ENCODE measurements at regions not wholly inside any gene's neighbourhood (a gene's known extent, or its start where the extent isn't known, plus 50 kb on each side); places are given as distances from the start of the nearest gene placed in this dataset.
"Not testable (repeated sequence)": the region's sequence is repeated elsewhere in the genome, so short reads cannot be mapped to it uniquely, and the experiment has no call there.

DNA sequence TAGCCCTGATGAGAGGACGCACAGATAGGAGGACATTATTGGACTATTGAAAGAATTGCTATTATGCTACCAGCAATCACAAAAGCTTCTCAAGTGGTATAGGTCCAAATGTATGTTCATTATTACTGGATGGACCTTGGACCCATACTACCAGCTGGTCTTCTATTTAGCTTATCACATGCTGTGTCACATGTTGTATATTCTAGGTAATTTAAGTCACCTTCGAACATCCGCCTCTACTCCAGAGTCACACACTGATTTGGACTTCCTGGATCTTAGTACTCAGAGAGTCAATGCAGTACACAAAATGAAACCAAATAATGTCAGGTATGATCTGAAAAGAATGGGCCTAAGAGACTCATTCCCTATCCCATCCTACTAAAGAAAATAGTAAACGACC, 534.0 kb upstream of the API5 start:
- no peaks in the 10 kb centered on the region for H3K9me3 ChIP-seq
- no peak for DNase-seq (ENCODE audit: low spot score in 2 of 2)
- H3K36me3 ChIP-seq = no peaks in the 10 kb centered on the region
- H3K27me3 ChIP-seq = no peaks in the 10 kb centered on the region
- H3K27ac ChIP-seq = peak overlapping the region in 2 of 4 donors; percentile 8 to 54
- TF ChIP-seq POLR2A (IDR thresholded peaks at IDR 0.05) (no peak), EP300 (IDR thresholded peaks at IDR 0.05) (no peak)
- TF ChIP-seq, protein P1, sequence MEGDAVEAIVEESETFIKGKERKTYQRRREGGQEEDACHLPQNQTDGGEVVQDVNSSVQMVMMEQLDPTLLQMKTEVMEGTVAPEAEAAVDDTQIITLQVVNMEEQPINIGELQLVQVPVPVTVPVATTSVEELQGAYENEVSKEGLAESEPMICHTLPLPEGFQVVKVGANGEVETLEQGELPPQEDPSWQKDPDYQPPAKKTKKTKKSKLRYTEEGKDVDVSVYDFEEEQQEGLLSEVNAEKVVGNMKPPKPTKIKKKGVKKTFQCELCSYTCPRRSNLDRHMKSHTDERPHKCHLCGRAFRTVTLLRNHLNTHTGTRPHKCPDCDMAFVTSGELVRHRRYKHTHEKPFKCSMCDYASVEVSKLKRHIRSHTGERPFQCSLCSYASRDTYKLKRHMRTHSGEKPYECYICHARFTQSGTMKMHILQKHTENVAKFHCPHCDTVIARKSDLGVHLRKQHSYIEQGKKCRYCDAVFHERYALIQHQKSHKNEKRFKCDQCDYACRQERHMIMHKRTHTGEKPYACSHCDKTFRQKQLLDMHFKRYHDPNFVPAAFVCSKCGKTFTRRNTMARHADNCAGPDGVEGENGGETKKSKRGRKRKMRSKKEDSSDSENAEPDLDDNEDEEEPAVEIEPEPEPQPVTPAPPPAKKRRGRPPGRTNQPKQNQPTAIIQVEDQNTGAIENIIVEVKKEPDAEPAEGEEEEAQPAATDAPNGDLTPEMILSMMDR (IDR thresholded peaks at IDR 0.05) = no peak
- no peak overlapping the region for H3K4me3 ChIP-seq
- 76 to 77% methylated on average over 4 of the region's 4 CpGs for WGBS, 2 donors
- H3K4me1 ChIP-seq = peaks cover 0 to 13% (median 6%) of the 10 kb centered on the region in 4 donors

- Histone ChIP-seq H3K36me3 (no peaks in the 10 kb centered on the region), H3K4me1 (peaks cover 0 to 13% (median 6%) of the 10 kb centered on the region in 4 donors), H3K4me3 (no peak overlapping the region), H3K27ac (peak overlapping the region in 1 of 4 donors; percentile 54), H3K9me3 (no peaks in the 10 kb centered on the region), H3K27me3 (no peaks in the 10 kb centered on the region)
- 81 to 96% methylated on average over 1 of the region's 1 CpG for WGBS, 2 donors
- TF ChIP-seq, protein P1 (IDR thresholded peaks at IDR 0.05) = no peak
- TF ChIP-seq EP300 (IDR thresholded peaks at IDR 0.05) (no peak), POLR2A (IDR thresholded peaks at IDR 0.05) (no peak)
- no peak for DNase-seq (ENCODE audit: low spot score in 2 of 2)
Measured at GRCh38 chr11:42778193-42778592, 533.6 kb upstream of the API5 start.

DNA sequence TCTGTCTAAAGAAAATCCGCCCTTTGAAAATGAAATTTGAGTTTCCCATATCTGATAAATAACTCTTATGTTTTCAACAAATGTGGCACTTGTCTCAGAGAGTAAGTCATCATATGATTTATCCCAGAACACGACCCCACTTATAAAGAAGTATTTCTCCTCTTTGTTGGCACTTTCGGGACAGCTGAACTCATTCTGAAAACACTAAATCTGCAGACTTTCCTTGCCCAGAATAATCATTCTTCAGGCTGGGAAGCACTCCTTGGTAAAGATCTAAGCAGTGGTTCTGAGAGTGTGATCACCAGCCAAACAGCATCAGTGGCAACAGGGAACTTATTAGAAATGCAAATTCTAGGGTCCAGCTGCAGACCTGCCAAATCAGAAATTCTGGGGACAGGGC, 532.2 kb upstream of the API5 start:
- WGBS, 2 donors = 48 to 53% methylated on average over 3 of the region's 3 CpGs
- Histone ChIP-seq H3K4me3 (no peak overlapping the region), H3K36me3 (no peaks in the 10 kb centered on the region), H3K4me1 (peaks cover 0 to 13% (median 5%) of the 10 kb centered on the region in 4 donors), H3K27me3 (no peaks in the 10 kb centered on the region), H3K9me3 (no peaks in the 10 kb centered on the region), H3K27ac (peak overlapping the region in 2 of 4 donors; percentile 50 to 54)
- TF ChIP-seq, protein P1 (IDR thresholded peaks at IDR 0.05) = no peak
- TF ChIP-seq EP300 (IDR thresholded peaks at IDR 0.05) = peak in 1 of 2 donors; percentile 20
- no peak for DNase-seq (ENCODE audit: low spot score in 2 of 2)

- H3K9me3 ChIP-seq = peaks cover 0 to 12% (median 0%) of the 10 kb centered on the region in 4 donors
Measured at GRCh38 chr11:42786981-42787380, 524.8 kb upstream of the API5 start.

DNA sequence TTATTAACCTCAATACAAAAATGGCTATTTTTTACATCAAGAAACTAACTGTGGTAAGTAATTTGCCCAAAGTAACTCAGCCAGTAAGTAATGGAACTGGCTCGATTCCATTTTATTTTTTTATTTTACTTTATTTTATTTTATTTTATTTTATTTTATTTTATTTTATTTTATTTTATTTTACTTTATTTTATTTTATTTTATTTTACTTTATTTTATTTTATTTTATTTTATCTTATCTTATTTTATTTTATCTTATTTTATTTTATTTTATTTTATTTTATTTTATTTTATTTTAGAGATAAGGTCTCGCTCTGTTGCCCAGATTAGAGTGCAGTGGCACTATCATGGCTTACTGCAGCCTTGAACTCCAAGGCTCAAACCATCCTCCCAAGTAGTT, 516.3 kb upstream of the API5 start:
- not testable (repeated sequence) for DNase-seq (ENCODE audit: low spot score in 2 of 2); H3K27me3 ChIP-seq; H3K27ac ChIP-seq; H3K4me1 ChIP-seq; H3K4me3 ChIP-seq; H3K36me3 ChIP-seq; H3K9me3 ChIP-seq
- 94 to 97% methylated on average over 2 of the region's 2 CpGs for WGBS, 2 donors

More at GRCh38 chr11:42786981-42787380, 524.8 kb upstream of the API5 start:
- DNase-seq (ENCODE audit: low spot score in 2 of 2) = no peak
- H3K4me3 ChIP-seq = no peak overlapping the region
- WGBS, 2 donors = 37 to 55% methylated on average over 1 of the region's 1 CpG
- H3K27me3 ChIP-seq = no peaks in the 10 kb centered on the region
- no peak overlapping the region for H3K27ac ChIP-seq
- H3K36me3 ChIP-seq = no peaks in the 10 kb centered on the region
- no peak for TF ChIP-seq EP300 (IDR thresholded peaks at IDR 0.05)
- H3K4me1 ChIP-seq = no peaks in the 10 kb centered on the region

DNA sequence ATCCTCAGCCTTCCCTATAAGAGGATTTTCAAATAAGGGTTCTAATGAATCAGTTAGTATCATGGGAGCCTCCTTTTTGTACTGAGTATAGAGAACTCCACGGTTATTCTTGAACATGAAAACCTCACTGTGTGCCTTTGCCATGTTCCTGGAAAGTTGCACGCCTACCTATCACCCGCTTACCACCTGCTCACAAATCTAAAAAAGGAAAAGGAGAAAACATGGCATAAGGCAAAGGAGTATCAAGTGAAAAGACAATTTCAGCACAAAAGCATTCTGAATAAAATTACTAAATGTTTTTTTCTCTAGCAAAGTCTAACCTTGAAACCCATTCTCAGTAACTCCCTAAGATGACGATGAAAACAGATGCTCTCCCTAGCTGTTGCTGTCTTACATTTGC, 511.8 kb upstream of the API5 start:
- no peak for DNase-seq (ENCODE audit: low spot score in 2 of 2)
- 87 to 90% methylated on average over 4 of the region's 4 CpGs for WGBS, 2 donors
- Histone ChIP-seq H3K27me3 (no peaks in the 10 kb centered on the region), H3K36me3 (no peaks in the 10 kb centered on the region), H3K4me3 (no peak overlapping the region), H3K4me1 (peaks cover 0 to 6% (median 0%) of the 10 kb centered on the region in 4 donors), H3K27ac (no peak overlapping the region), H3K9me3 (no peaks in the 10 kb centered on the region)
- TF ChIP-seq, protein P1 (IDR thresholded peaks at IDR 0.05) = no peak
- TF ChIP-seq POLR2A (IDR thresholded peaks at IDR 0.05) = no peak
- TF ChIP-seq EP300 (IDR thresholded peaks at IDR 0.05) = no peak
